GM23338 (cell line): ENCODE measurements at regions not wholly inside any gene's neighbourhood (a gene's known extent, or its start where the extent isn't known, plus 50 kb on each side); places are given as distances from the start of the nearest gene placed in this dataset.

Experiments used
- ATAC-seq: fragments of 200-7000 bp; cut with Tn5 transposase; 3 replicates; pipeline ENCODE4 v1.9.1; 2020
- DNase-seq: peaks from one replicate; pipeline ENCODE4 v3.0.0-alpha.2; 2015; ENCODE audit warnings: low spot score
- H2AFZ ChIP-seq: fragments of 200-600 bp; sonication (generic); 2 replicates; pipeline ENCODE4 v1.8.0; 2016; ENCODE audit warnings: antibody characterized with exemption, mild to moderate bottlenecking, moderate library complexity
- H3F3A ChIP-seq: fragments of 200-600 bp; sonication (generic); replicated peaks from 2 replicates; pipeline ENCODE4 v1.8.0; 2017; ENCODE audit warnings: antibody characterized with exemption, mixed run types, low read depth
- H3K27ac ChIP-seq: fragments of 200-600 bp; sonication (generic); 2 replicates; pipeline ENCODE4 v1.6.1; 2016; ENCODE audit warnings: low read depth
- H3K27me3 ChIP-seq: fragments of 200-600 bp; sonication (generic); 2 replicates; pipeline ENCODE4 v1.8.0; 2016; ENCODE audit warnings: mild to moderate bottlenecking, mixed run types, moderate library complexity; ENCODE audit not compliant: insufficient read depth
- H3K36me3 ChIP-seq: fragments of 200-600 bp; sonication (generic); 2 replicates; pipeline ENCODE4 v1.8.0; 2016; ENCODE audit warnings: mild to moderate bottlenecking; ENCODE audit not compliant: insufficient read depth
- H3K4me1 ChIP-seq: fragments of 200-600 bp; sonication (generic); 2 replicates; pipeline ENCODE4 v1.8.0; 2016; ENCODE audit warnings: mild to moderate bottlenecking, moderate library complexity; ENCODE audit not compliant: insufficient read depth
- H3K4me2 ChIP-seq: fragments of 200-600 bp; sonication (generic); 2 replicates; pipeline ENCODE4 v1.7.1; 2017; ENCODE audit warnings: mixed run types
- H3K4me3 ChIP-seq: fragments of 200-600 bp; sonication (generic); 2 replicates; pipeline ENCODE4 v1.6.1; 2016; ENCODE audit warnings: mixed run types
- H3K79me2 ChIP-seq: fragments of 200-600 bp; sonication (generic); replicated peaks from 2 replicates; pipeline ENCODE4 v1.8.0; 2017; ENCODE audit warnings: mild to moderate bottlenecking; ENCODE audit not compliant: insufficient read depth
- H3K9me2 ChIP-seq: fragments of 200-600 bp; sonication (generic); 2 replicates; pipeline ENCODE4 v1.8.0; 2017; ENCODE audit not compliant: insufficient read depth
- H4K20me1 ChIP-seq: fragments of 200-600 bp; sonication (generic); replicated peaks from 2 replicates; pipeline ENCODE4 v1.8.0; 2017; ENCODE audit warnings: mild to moderate bottlenecking; ENCODE audit not compliant: insufficient read depth
- H3K27ac Mint-ChIP-seq: 2 replicates; pipeline ENCODE4 v1.8.0; 2020; ENCODE audit warnings: inconsistent platforms, mild to moderate bottlenecking, moderate library complexity, mixed read lengths
- H3K27me3 Mint-ChIP-seq: 3 replicates; pipeline ENCODE4 v1.8.0; 2022; ENCODE audit warnings: low read depth, mild to moderate bottlenecking, moderate library complexity, mixed read lengths, inconsistent platforms; ENCODE audit not compliant: insufficient read depth, poor library complexity
- H3K36me3 Mint-ChIP-seq: 3 replicates; pipeline ENCODE4 v1.8.0; 2021; ENCODE audit warnings: low read depth, mild to moderate bottlenecking, inconsistent platforms, moderate library complexity, mixed read lengths
- H3K4me1 Mint-ChIP-seq: 3 replicates; pipeline ENCODE4 v1.8.0; 2020; ENCODE audit warnings: mild to moderate bottlenecking, inconsistent platforms, mixed read lengths
- H3K4me3 Mint-ChIP-seq: 3 replicates; pipeline ENCODE4 v1.8.0; 2021; ENCODE audit warnings: moderate library complexity, mild to moderate bottlenecking, inconsistent platforms, mixed read lengths
- H3K9me3 Mint-ChIP-seq: 3 replicates; pipeline ENCODE4 v1.8.0; 2020; ENCODE audit warnings: moderate library complexity, mild to moderate bottlenecking, inconsistent platforms, mixed read lengths
- CTCF ChIP-seq, 2 experiments: fragments of 200-600 bp in 1 of 2; sonication (generic) in 1 of 2; conservative IDR thresholded peaks; 2 replicates each; pipeline versions ENCODE4 v1.5.1 to v1.6.1; 2016 to 2017; ENCODE audit warnings: antibody characterized with exemption in 2 of 2, low read depth in 2 of 2, mild to moderate bottlenecking in 2 of 2, moderate library complexity in 1 of 2
- POLR2AphosphoS5 ChIP-seq: IDR thresholded peaks from 2 replicates; pipeline ENCODE4 v1.6.1; 2016; ENCODE audit warnings: antibody characterized with exemption, low read depth
- REST ChIP-seq: IDR thresholded peaks from one replicate; pipeline ENCODE4 v1.6.1; 2018; ENCODE audit warnings: antibody characterized with exemption; ENCODE audit not compliant: unreplicated experiment
- STAT1 ChIP-seq: IDR thresholded peaks from one replicate; pipeline ENCODE4 v1.6.1; 2016; ENCODE audit warnings: antibody characterized with exemption; ENCODE audit not compliant: unreplicated experiment
- ZNF114 ChIP-seq: fragments of 250-450 bp; sonication (Bioruptor Pico); IDR thresholded peaks from 2 replicates; pipeline ENCODE4 v1.5.0; 2020; ENCODE audit warnings: mild to moderate bottlenecking, moderate library complexity
- ZNF331 ChIP-seq: fragments of 250-450 bp; sonication (Bioruptor Pico); IDR thresholded peaks from 2 replicates; pipeline ENCODE4 v1.5.0; 2020; ENCODE audit warnings: low read depth, mild to moderate bottlenecking, moderate library complexity
- ZNF462 ChIP-seq: fragments of 250-450 bp; sonication (Bioruptor Pico); IDR thresholded peaks from 2 replicates; pipeline ENCODE4 v1.5.0; 2020; ENCODE audit warnings: mild to moderate bottlenecking, moderate library complexity

GRCh38 chr1:195768377-195768776 is 839.9 kb downstream of the KCNT2 start (continued):
- TF ChIP-seq ZNF462 (CRISPR knock-in tag) (no peak), STAT1 (no peak)

GRCh38 chr1:195766709-195767108 is 841.5 kb downstream of the KCNT2 start:
- Mint-ChIP-seq H3K4me3 (no peak overlapping the region), H3K36me3 (no peaks in the 10 kb centered on the region), H3K27me3 (no peaks in the 10 kb centered on the region), H3K9me3 (no peaks in the 10 kb centered on the region), H3K27ac (no peak overlapping the region), H3K4me1 (no peaks in the 10 kb centered on the region)
- no peak overlapping the region for H3K4me3 ChIP-seq
- no peak overlapping the region for H3K27ac ChIP-seq
- ATAC-seq (no peak), DNase-seq (no peak)
- no peaks in the 10 kb centered on the region for H3K36me3 ChIP-seq
- no peaks in the 10 kb centered on the region for H3K27me3 ChIP-seq
- no peaks in the 10 kb centered on the region for H3K4me1 ChIP-seq
- no peaks in the 10 kb centered on the region for H3K79me2 ChIP-seq
- no peaks in the 10 kb centered on the region for H4K20me1 ChIP-seq
- no peak overlapping the region for H2AFZ ChIP-seq
- H3K9me2 ChIP-seq = no peaks in the 10 kb centered on the region
- H3K4me2 ChIP-seq = no peak overlapping the region
- H3F3A ChIP-seq = no peaks in the 10 kb centered on the region
- TF ChIP-seq REST (no peak), POLR2AphosphoS5 (no peak), ZNF114 (CRISPR knock-in tag) (no peak), CTCF (conservative IDR thresholded peaks at IDR 0.05; ENCODE audit: low read depth in 2 of 2) (no peak), ZNF331 (CRISPR knock-in tag) (no peak), STAT1 (no peak)
